Right hindlimb (tissue), 1 donor: ENCODE measurements at regions not wholly inside any gene's neighbourhood (a gene's known extent, or its start where the extent isn't known, plus 50 kb on each side); places are given as distances from the start of the nearest gene placed in this dataset.

ENCODE experiments used
- DNase-seq: peaks from one replicate; pipeline ENCODE4 v3.0.0-alpha.2; 2018

- no peak for DNase-seq
Observed at GRCh38 chr9:28234133-28234893, 661.0 kb upstream of the C9orf72 start.

- peak; percentile 18 for DNase-seq
Observed at GRCh38 chr9:28234894-28235277, 661.6 kb upstream of the C9orf72 start.

- DNase-seq, result no peak
Observed at GRCh38 chr9:28249424-28249823, 676.1 kb upstream of the C9orf72 start.

- no peak for DNase-seq
Observed at GRCh38 chr9:28255174-28255573, 681.9 kb upstream of the C9orf72 start.

GRCh38 chr9:28260330-28260729 is 687.0 kb upstream of the C9orf72 start:
- DNase-seq, result no peak

GRCh38 chr9:28264368-28264767 is 691.1 kb upstream of the C9orf72 start:
- no peak for DNase-seq

GRCh38 chr9:28267351-28267750 is 694.1 kb upstream of the C9orf72 start:
- DNase-seq, result no peak

GRCh38 chr9:28270156-28270555 is 696.9 kb upstream of the C9orf72 start:
- DNase-seq, result no peak

- no peak for DNase-seq
Observed at GRCh38 chr9:28272127-28272526, 698.8 kb upstream of the C9orf72 start.

- DNase-seq, result no peak
Observed at GRCh38 chr9:28287455-28287854, 714.2 kb upstream of the C9orf72 start.

GRCh38 chr9:28289746-28290145 is 716.5 kb upstream of the C9orf72 start:
- DNase-seq, result no peak

- no peak for DNase-seq
Observed at GRCh38 chr9:28293369-28294090, 720.2 kb upstream of the C9orf72 start.

GRCh38 chr9:28301281-28301680 is 728.0 kb upstream of the C9orf72 start:
- DNase-seq, result no peak

- DNase-seq, result no peak
Observed at GRCh38 chr9:28317745-28318144, 744.5 kb upstream of the C9orf72 start.

- no peak for DNase-seq
Observed at GRCh38 chr9:28318515-28318914, 745.2 kb upstream of the C9orf72 start.

GRCh38 chr9:28319981-28320380 is 746.7 kb upstream of the C9orf72 start:
- no peak for DNase-seq

GRCh38 chr9:28320616-28321015 is 747.3 kb upstream of the C9orf72 start:
- no peak for DNase-seq

- no peak for DNase-seq
Observed at GRCh38 chr9:28329323-28329722, 756.0 kb upstream of the C9orf72 start.

GRCh38 chr9:28332648-28333047 is 759.4 kb upstream of the C9orf72 start:
- no peak for DNase-seq

- no peak for DNase-seq
Observed at GRCh38 chr9:28341913-28342312, 768.6 kb upstream of the C9orf72 start.

GRCh38 chr9:28342815-28343338 is 769.6 kb upstream of the C9orf72 start:
- no peak for DNase-seq

- no peak for DNase-seq
Observed at GRCh38 chr9:28363151-28363562, 789.9 kb upstream of the C9orf72 start.

GRCh38 chr9:28365020-28365640 is 791.8 kb upstream of the C9orf72 start:
- DNase-seq, result no peak

- DNase-seq, result no peak
Observed at GRCh38 chr9:28365728-28366127, 792.4 kb upstream of the C9orf72 start.
